K562 (cell line): ENCODE measurements at regions not wholly inside any gene's neighbourhood (a gene's known extent, or its start where the extent isn't known, plus 50 kb on each side); places are given as distances from the start of the nearest gene placed in this dataset.

ENCODE experiments used
- ASH1L ChIP-seq: fragments of 450-650 bp; IDR thresholded peaks from 2 replicates; pipeline ENCODE4 v1.6.1; 2018; ENCODE audit warnings: borderline replicate concordance, mild to moderate bottlenecking, low read depth; ENCODE audit not compliant: partially characterized antibody
- KDM5B ChIP-seq: fragments of 200-600 bp; sonication (generic); IDR thresholded peaks from 2 replicates; pipeline ENCODE4 v1.6.1; 2012; ENCODE audit warnings: low read depth, mild to moderate bottlenecking, moderate library complexity, low read length, control low read depth, inconsistent platforms; ENCODE audit not compliant: insufficient replicate concordance
- MAFG ChIP-seq: fragments of 450-650 bp; conservative IDR thresholded peaks from 2 replicates; pipeline ENCODE4 v1.6.1; 2016; ENCODE audit warnings: missing genetic modification characterization, missing compliant biosample characterization
- NCOA6 ChIP-seq: fragments of 450-650 bp; IDR thresholded peaks from 2 replicates; pipeline ENCODE4 v1.6.1; 2017; ENCODE audit warnings: mild to moderate bottlenecking
- PKNOX1 ChIP-seq: fragments of 450-650 bp; IDR thresholded peaks from 2 replicates; pipeline ENCODE4 v1.6.1; 2016
- PURB ChIP-seq: sonication (generic); formaldehyde crosslinking; IDR thresholded peaks from 2 replicates; pipeline ENCODE4 v1.9.0; 2021; ENCODE audit warnings: low read depth, mild to moderate bottlenecking, missing genetic modification reagents
- RFX7 ChIP-seq: fragments of 250-450 bp; sonication (Bioruptor Pico); IDR thresholded peaks from 2 replicates; pipeline ENCODE4 v1.5.1; 2021; ENCODE audit warnings: mild to moderate bottlenecking
- TEAD4 ChIP-seq, 2 experiments: sonication (generic) in 1 of 2; formaldehyde crosslinking in 1 of 2; IDR thresholded peaks; 2 replicates each; pipeline versions ENCODE4 v1.6.1 to v1.8.0; 2012 to 2022; ENCODE audit warnings: borderline replicate concordance in 1 of 2, inconsistent platforms in 1 of 2, low read length in 1 of 2, mild to moderate bottlenecking in 1 of 2, missing genetic modification reagents in 1 of 2
- TF ChIP-seq, protein P1 (sequence below), 3 experiments: IDR thresholded peaks in 2 of 3; conservative IDR thresholded peaks in 1 of 3; 2 replicates each; pipeline ENCODE4 v1.5.1; 2011 to 2012; ENCODE audit warnings: low read length in 3 of 3, mild to moderate bottlenecking in 3 of 3, control low read depth in 2 of 3, improper control_type of control experiment in 1 of 3, inconsistent platforms in 1 of 3, low read depth in 1 of 3, mixed read lengths in 1 of 3, moderate library complexity in 1 of 3; ENCODE audit not compliant: insufficient read depth in 2 of 3
- TF ChIP-seq, protein P2 (sequence below): fragments of 450-650 bp; IDR thresholded peaks from 2 replicates; pipeline ENCODE4 v1.6.1; 2014; ENCODE audit warnings: low read depth, mild to moderate bottlenecking, moderate library complexity, borderline replicate concordance
- TF ChIP-seq, protein P3 (sequence below), 2 experiments: IDR thresholded peaks in 1 of 2; conservative IDR thresholded peaks in 1 of 2; 2 replicates each; pipeline ENCODE4 v1.6.1; 2016; ENCODE audit warnings: low read depth in 2 of 2, mild to moderate bottlenecking in 1 of 2, missing compliant biosample characterization in 1 of 2, missing genetic modification characterization in 1 of 2, moderate library complexity in 1 of 2

GRCh38 chr10:33115738-33116719 is 158.0 kb upstream of the ITGB1 start (continued):
- TF ChIP-seq, protein P1, sequence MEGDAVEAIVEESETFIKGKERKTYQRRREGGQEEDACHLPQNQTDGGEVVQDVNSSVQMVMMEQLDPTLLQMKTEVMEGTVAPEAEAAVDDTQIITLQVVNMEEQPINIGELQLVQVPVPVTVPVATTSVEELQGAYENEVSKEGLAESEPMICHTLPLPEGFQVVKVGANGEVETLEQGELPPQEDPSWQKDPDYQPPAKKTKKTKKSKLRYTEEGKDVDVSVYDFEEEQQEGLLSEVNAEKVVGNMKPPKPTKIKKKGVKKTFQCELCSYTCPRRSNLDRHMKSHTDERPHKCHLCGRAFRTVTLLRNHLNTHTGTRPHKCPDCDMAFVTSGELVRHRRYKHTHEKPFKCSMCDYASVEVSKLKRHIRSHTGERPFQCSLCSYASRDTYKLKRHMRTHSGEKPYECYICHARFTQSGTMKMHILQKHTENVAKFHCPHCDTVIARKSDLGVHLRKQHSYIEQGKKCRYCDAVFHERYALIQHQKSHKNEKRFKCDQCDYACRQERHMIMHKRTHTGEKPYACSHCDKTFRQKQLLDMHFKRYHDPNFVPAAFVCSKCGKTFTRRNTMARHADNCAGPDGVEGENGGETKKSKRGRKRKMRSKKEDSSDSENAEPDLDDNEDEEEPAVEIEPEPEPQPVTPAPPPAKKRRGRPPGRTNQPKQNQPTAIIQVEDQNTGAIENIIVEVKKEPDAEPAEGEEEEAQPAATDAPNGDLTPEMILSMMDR (IDR thresholded peaks at IDR 0.05 in 2 of 3, conservative IDR thresholded peaks at IDR 0.05 in 1 of 3; ENCODE audit: insufficient read depth in 2 of 3, low read depth in 1 of 3, low read length in 3 of 3), result peak; percentile 49 to 68 (median 68)
- no peak for TF ChIP-seq NCOA6
- TF ChIP-seq, protein P2, sequence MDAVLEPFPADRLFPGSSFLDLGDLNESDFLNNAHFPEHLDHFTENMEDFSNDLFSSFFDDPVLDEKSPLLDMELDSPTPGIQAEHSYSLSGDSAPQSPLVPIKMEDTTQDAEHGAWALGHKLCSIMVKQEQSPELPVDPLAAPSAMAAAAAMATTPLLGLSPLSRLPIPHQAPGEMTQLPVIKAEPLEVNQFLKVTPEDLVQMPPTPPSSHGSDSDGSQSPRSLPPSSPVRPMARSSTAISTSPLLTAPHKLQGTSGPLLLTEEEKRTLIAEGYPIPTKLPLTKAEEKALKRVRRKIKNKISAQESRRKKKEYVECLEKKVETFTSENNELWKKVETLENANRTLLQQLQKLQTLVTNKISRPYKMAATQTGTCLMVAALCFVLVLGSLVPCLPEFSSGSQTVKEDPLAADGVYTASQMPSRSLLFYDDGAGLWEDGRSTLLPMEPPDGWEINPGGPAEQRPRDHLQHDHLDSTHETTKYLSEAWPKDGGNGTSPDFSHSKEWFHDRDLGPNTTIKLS, result no peak
- TF ChIP-seq, protein P3, sequence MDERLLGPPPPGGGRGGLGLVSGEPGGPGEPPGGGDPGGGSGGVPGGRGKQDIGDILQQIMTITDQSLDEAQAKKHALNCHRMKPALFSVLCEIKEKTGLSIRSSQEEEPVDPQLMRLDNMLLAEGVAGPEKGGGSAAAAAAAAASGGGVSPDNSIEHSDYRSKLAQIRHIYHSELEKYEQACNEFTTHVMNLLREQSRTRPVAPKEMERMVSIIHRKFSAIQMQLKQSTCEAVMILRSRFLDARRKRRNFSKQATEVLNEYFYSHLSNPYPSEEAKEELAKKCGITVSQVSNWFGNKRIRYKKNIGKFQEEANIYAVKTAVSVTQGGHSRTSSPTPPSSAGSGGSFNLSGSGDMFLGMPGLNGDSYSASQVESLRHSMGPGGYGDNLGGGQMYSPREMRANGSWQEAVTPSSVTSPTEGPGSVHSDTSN (CRISPR knock-in tag; IDR thresholded peaks at IDR 0.05; ENCODE audit: low read depth), result no peak
- TF ChIP-seq, protein P3 (tag; conservative IDR thresholded peaks at IDR 0.05; ENCODE audit: low read depth), result no peak
- no peak for TF ChIP-seq ASH1L
- no peak for TF ChIP-seq PKNOX1
- no peak for TF ChIP-seq MAFG (tag)
- TF ChIP-seq RFX7 (CRISPR knock-in tag), result no peak
- no peak for TF ChIP-seq PURB (CRISPR knock-in tag)
- peak; percentile 25; the same call in 1 of the 2 replicates for TF ChIP-seq TEAD4 (IDR thresholded peaks at IDR 0.05; ENCODE audit: low read length)
- no peak for TF ChIP-seq TEAD4 (CRISPR knock-in tag; IDR thresholded peaks at IDR 0.05; ENCODE audit: borderline replicate concordance)
- no peak for TF ChIP-seq KDM5B
